Tibial nerve (tissue), 4 donors: ENCODE measurements at regions not wholly inside any gene's neighbourhood (a gene's known extent, or its start where the extent isn't known, plus 50 kb on each side); places are given as distances from the start of the nearest gene placed in this dataset.
"Not testable (repeated sequence)": the region's sequence is repeated elsewhere in the genome, so short reads cannot be mapped to it uniquely, and the experiment has no call there.

ENCODE experiments used
- CTCF ChIP-seq, 5 experiments: fragments of 200-600 bp in 3 of 5; fragments of 450-650 bp in 2 of 5; sonication (generic) in 3 of 5; IDR thresholded peaks; one replicate each; pipeline ENCODE4 v1.5.1; 2016 to 2019; ENCODE audit warnings: antibody characterized with exemption in 5 of 5, mild to moderate bottlenecking in 3 of 5, moderate library complexity in 2 of 5
- EP300 ChIP-seq, 2 donors: sonication (generic); formaldehyde crosslinking; IDR thresholded peaks; one replicate each; pipeline ENCODE4 v1.6.1; 2017; ENCODE audit warnings: antibody characterized with exemption in 2 of 2, mild to moderate bottlenecking in 1 of 2
- POLR2A ChIP-seq, 2 donors: fragments of 450-650 bp; IDR thresholded peaks; one replicate each; pipeline ENCODE4 v1.6.1; 2017; ENCODE audit warnings: antibody characterized with exemption in 2 of 2, mild to moderate bottlenecking in 2 of 2, moderate library complexity in 2 of 2

- not testable (repeated sequence) for TF ChIP-seq CTCF, POLR2A, EP300 (IDR thresholded peaks at IDR 0.05)
Measured at GRCh38 chr12:9455516-9455915, 152.2 kb downstream of the KLRB1 start.
